H1 (cell line): ENCODE measurements at regions not wholly inside any gene's neighbourhood (a gene's known extent, or its start where the extent isn't known, plus 50 kb on each side); places are given as distances from the start of the nearest gene placed in this dataset.

Experiments used
- CTCF ChIA-PET: fragments of 300-600 bp; sonication (Branson Sonifier 250); formaldehyde crosslinking; loops from one replicate; lab custom pipeline; 2021; ENCODE audit not compliant: partially characterized antibody; lab: Charles Lee
- POLR2A ChIA-PET: fragments of 300-600 bp; sonication (Branson Sonifier 250); formaldehyde crosslinking; loops from one replicate; lab custom pipeline; 2021; ENCODE audit warnings: inconsistent platforms; ENCODE audit not compliant: partially characterized antibody; lab: Charles Lee
- DNase-seq, 2 experiments: peaks; one replicate each; pipeline versions ENCODE4 v3.0.0 to v3.0.0-alpha.2; 2010 to 2022; ENCODE audit warnings: low spot score in 2 of 2, low read depth in 1 of 2, mixed read lengths in 1 of 2
- FAIRE-seq: peaks from 2 replicates; lab custom pipeline; 2011; peaks lifted over from hg19 to GRCh38; lab: Jason Lieb, UNC
- H2AFZ ChIP-seq: 2 replicates; pipeline ENCODE4 v1.8.1; 2012; ENCODE audit warnings: low read length, inconsistent platforms
- H2AK5ac ChIP-seq: 2 replicates; pipeline ENCODE4 v1.6.1; 2013; ENCODE audit warnings: low read depth, low read length
- H2BK120ac ChIP-seq: replicated peaks from 2 replicates; pipeline ENCODE3; 2013; ENCODE audit warnings: low read depth, low read length, inconsistent platforms
- H2BK12ac ChIP-seq: 2 replicates; pipeline ENCODE4 v1.6.1; 2013; ENCODE audit warnings: low read depth, low read length
- H2BK15ac ChIP-seq: 2 replicates; pipeline ENCODE4 v1.6.1; 2013; ENCODE audit warnings: low read length
- H2BK20ac ChIP-seq: 2 replicates; pipeline ENCODE4 v1.6.1; 2013; ENCODE audit warnings: low read length
- H2BK5ac ChIP-seq: 2 replicates; pipeline ENCODE4 v1.6.1; 2013; ENCODE audit warnings: low read depth, low read length
- H3K14ac ChIP-seq: 2 replicates; pipeline ENCODE4 v1.6.1; 2013; ENCODE audit warnings: inconsistent platforms; ENCODE audit not compliant: insufficient read length
- H3K18ac ChIP-seq: 2 replicates; pipeline ENCODE4 v1.6.1; 2013; ENCODE audit warnings: low read length; ENCODE audit errors: extremely low read depth
- H3K23ac ChIP-seq: 2 replicates; pipeline ENCODE4 v1.6.1; 2013; ENCODE audit warnings: inconsistent platforms; ENCODE audit not compliant: insufficient read length
- H3K23me2 ChIP-seq: 2 replicates; pipeline ENCODE4 v1.6.1; 2013; ENCODE audit warnings: low read depth, low read length
- H3K27ac ChIP-seq: 2 replicates; pipeline ENCODE4 v1.6.1; 2011; ENCODE audit warnings: low read depth, low read length, inconsistent platforms
- H3K27me3 ChIP-seq, 4 experiments: replicated peaks in 1 of 4; 1 replicate in 1 of 4; 2 replicates in 3 of 4; pipeline versions ENCODE4 v1.6.1 to v1.8.1; 2011 to 2013; ENCODE audit warnings: low read length in 3 of 4, mild to moderate bottlenecking in 3 of 4, inconsistent platforms in 2 of 4, mixed read lengths in 2 of 4, moderate library complexity in 1 of 4; ENCODE audit not compliant: control insufficient read depth in 3 of 4, insufficient read depth in 3 of 4; ENCODE audit errors: extremely low read depth in 1 of 4
- H3K36me3 ChIP-seq, 4 experiments: 2 replicates each; pipeline versions ENCODE4 v1.6.1 to v1.8.1; 2011 to 2013; ENCODE audit warnings: mild to moderate bottlenecking in 4 of 4, low read length in 3 of 4, moderate library complexity in 2 of 4, control low read depth in 1 of 4, inconsistent platforms in 1 of 4; ENCODE audit not compliant: insufficient read depth in 4 of 4, control insufficient read depth in 2 of 4
- H3K4ac ChIP-seq: replicated peaks from 2 replicates; pipeline ENCODE3; 2013; ENCODE audit warnings: low read length, low read depth, mixed read lengths, inconsistent platforms; ENCODE audit not compliant: insufficient read length
- H3K4me1 ChIP-seq, 4 experiments: replicated peaks in 1 of 4; 1 replicate in 1 of 4; 2 replicates in 3 of 4; pipeline versions ENCODE4 v1.6.1 to v1.8.1; 2011 to 2013; ENCODE audit warnings: low read length in 3 of 4, inconsistent platforms in 2 of 4, mixed read lengths in 1 of 4; ENCODE audit not compliant: insufficient read depth in 4 of 4, control insufficient read depth in 3 of 4
- H3K4me2 ChIP-seq, 2 experiments: 2 replicates each; pipeline versions ENCODE4 v1.6.1 to v1.8.1; 2011 to 2013; ENCODE audit warnings: low read depth in 2 of 2, low read length in 2 of 2, control low read depth in 1 of 2, inconsistent platforms in 1 of 2, mild to moderate bottlenecking in 1 of 2; ENCODE audit not compliant: insufficient read depth in 1 of 2
- H3K4me3 ChIP-seq, 4 experiments: fragments of 200-600, 300-600 bp in 1 of 4; sonication (generic), shearing (Covaris generic), sonication (Bioruptor Twin) in 1 of 4; 2 replicates each; pipeline versions ENCODE4 v1.5.1 to v1.8.1; 2011 to 2016; ENCODE audit warnings: low read length in 4 of 4, low read depth in 3 of 4, control low read depth in 2 of 4, inconsistent platforms in 2 of 4, mild to moderate bottlenecking in 2 of 4, mixed read lengths in 1 of 4, moderate library complexity in 1 of 4; ENCODE audit not compliant: insufficient read depth in 2 of 4; ENCODE audit errors: extremely low read depth in 1 of 4
- H3K56ac ChIP-seq: replicated peaks from 2 replicates; pipeline ENCODE3; 2013; ENCODE audit warnings: low read depth, mild to moderate bottlenecking, mixed read lengths, low read length, inconsistent platforms; ENCODE audit not compliant: insufficient read length
- H3K79me1 ChIP-seq: 2 replicates; pipeline ENCODE4 v1.6.1; 2013; ENCODE audit warnings: low read depth, low read length, control low read depth
- H3K79me2 ChIP-seq, 2 experiments: 2 replicates each; pipeline versions ENCODE4 v1.6.1 to v1.8.1; 2012 to 2013; ENCODE audit warnings: low read length in 2 of 2, mild to moderate bottlenecking in 2 of 2, inconsistent platforms in 1 of 2; ENCODE audit not compliant: insufficient read depth in 2 of 2, control insufficient read depth in 1 of 2
- H3K9ac ChIP-seq, 4 experiments: replicated peaks in 1 of 4; 1 replicate in 1 of 4; 2 replicates in 3 of 4; pipeline versions ENCODE4 v1.6.1 to v1.8.1; 2011 to 2013; ENCODE audit warnings: low read depth in 3 of 4, low read length in 3 of 4, control low read depth in 2 of 4, mild to moderate bottlenecking in 2 of 4, moderate library complexity in 2 of 4, inconsistent platforms in 1 of 4; ENCODE audit errors: extremely low read depth in 1 of 4
- H3K9me3 ChIP-seq, 2 experiments: 2 replicates each; pipeline versions ENCODE4 v1.6.1 to v1.8.1; 2012 to 2013; ENCODE audit warnings: mild to moderate bottlenecking in 2 of 2, moderate library complexity in 2 of 2, control low read depth in 1 of 2, inconsistent platforms in 1 of 2, low read depth in 1 of 2, low read length in 1 of 2, mixed read lengths in 1 of 2; ENCODE audit not compliant: insufficient read depth in 2 of 2
- H4K20me1 ChIP-seq, 2 experiments: replicated peaks in 1 of 2; 2 replicates each; pipeline versions ENCODE3 to v1.8.1; 2011 to 2013; ENCODE audit warnings: inconsistent platforms in 2 of 2, low read length in 2 of 2, mild to moderate bottlenecking in 1 of 2; ENCODE audit not compliant: insufficient read depth in 2 of 2, control insufficient read depth in 1 of 2
- H4K5ac ChIP-seq: 2 replicates; pipeline ENCODE4 v1.6.1; 2013; ENCODE audit warnings: low read length, low read depth, mixed read lengths, inconsistent platforms; ENCODE audit not compliant: insufficient read length
- H4K8ac ChIP-seq: 2 replicates; pipeline ENCODE4 v1.8.0; 2013; ENCODE audit warnings: mild to moderate bottlenecking, moderate library complexity, low read length, inconsistent platforms; ENCODE audit not compliant: insufficient read depth; ENCODE audit errors: extremely low read depth
- H4K91ac ChIP-seq: replicated peaks from 2 replicates; pipeline ENCODE3; 2013; ENCODE audit warnings: low read length, mixed read lengths, inconsistent platforms; ENCODE audit not compliant: insufficient read length
- BACH1 ChIP-seq: IDR thresholded peaks from 2 replicates; pipeline ENCODE4 v1.6.1; 2012; ENCODE audit warnings: low read length, improper control_type of control experiment
- CBX8 ChIP-seq: fragments of 300-800, 300-1000 bp; sonication (generic); IDR thresholded peaks from 2 replicates; pipeline ENCODE4 v1.7.1; 2016; ENCODE audit warnings: low read depth, low read length, borderline replicate concordance
- CHD2 ChIP-seq: IDR thresholded peaks from 2 replicates; pipeline ENCODE4 v1.6.1; 2012; ENCODE audit warnings: low read length, improper control_type of control experiment
- CTBP2 ChIP-seq: IDR thresholded peaks from 2 replicates; pipeline ENCODE4 v1.7.0; 2011; ENCODE audit warnings: borderline replicate concordance, mild to moderate bottlenecking, moderate library complexity, mixed read lengths, low read length; ENCODE audit not compliant: insufficient read depth, insufficient read length
- EZH2 ChIP-seq: fragments of 200-600 bp; sonication (generic); IDR thresholded peaks from 2 replicates; pipeline ENCODE4 v1.7.1; 2012; ENCODE audit warnings: low read depth, mild to moderate bottlenecking, moderate library complexity, low read length, inconsistent platforms; ENCODE audit not compliant: severe bottlenecking
- JUND ChIP-seq: IDR thresholded peaks from 2 replicates; pipeline ENCODE4 v1.6.1; 2011; ENCODE audit warnings: mild to moderate bottlenecking, improper control_type of control experiment, low read length
- KDM4A ChIP-seq: IDR thresholded peaks from one replicate; pipeline ENCODE4 v1.7.1; 2012; ENCODE audit warnings: low read depth, mild to moderate bottlenecking, moderate library complexity, low read length, inconsistent platforms; ENCODE audit not compliant: severe bottlenecking
- RXRA ChIP-seq: IDR thresholded peaks from 2 replicates; pipeline ENCODE4 v1.6.1; 2011; ENCODE audit warnings: low read depth, mild to moderate bottlenecking, low read length, moderate library complexity; ENCODE audit not compliant: insufficient read depth
- SAP30 ChIP-seq: fragments of 300-600 bp; sonication (generic); IDR thresholded peaks from 2 replicates; pipeline ENCODE4 v1.7.1; 2012; ENCODE audit warnings: low read length, moderate library complexity, mild to moderate bottlenecking, inconsistent platforms; ENCODE audit not compliant: insufficient read depth, insufficient replicate concordance
- SIN3A ChIP-seq, 2 experiments: IDR thresholded peaks in 1 of 2; conservative IDR thresholded peaks in 1 of 2; 2 replicates each; pipeline ENCODE4 v1.6.1; 2011 to 2012; ENCODE audit warnings: low read length in 2 of 2, improper control_type of control experiment in 1 of 2, low read depth in 1 of 2, mild to moderate bottlenecking in 1 of 2
- SP1 ChIP-seq: IDR thresholded peaks from 2 replicates; pipeline ENCODE4 v1.6.1; 2011; ENCODE audit warnings: low read depth, low read length
- SUZ12 ChIP-seq: fragments of 200-600 bp; sonication (generic); IDR thresholded peaks from 2 replicates; pipeline ENCODE4 v1.6.1; 2012; ENCODE audit warnings: mild to moderate bottlenecking, inconsistent platforms, low read length, moderate library complexity, mixed read lengths
- TBP ChIP-seq: IDR thresholded peaks from 2 replicates; pipeline ENCODE4 v1.6.1; 2011; ENCODE audit warnings: low read depth, low read length, improper control_type of control experiment
- WGBS, 2 experiments: shearing (Covaris generic) in 1 of 2; methylation state at CpG; one replicate each; pipeline versions ENCODE4 v1.1.6 to v1.1.7; 2013 to 2015; ENCODE audit warnings: low lambda C conversion rate in 2 of 2, mixed read lengths in 2 of 2, inconsistent platforms in 1 of 2, low coverage in 1 of 2, missing lambda C conversion rate in 1 of 2; ENCODE audit not compliant: insufficient replicate concordance in 2 of 2, insufficient coverage in 1 of 2, insufficient read length in 1 of 2; ENCODE audit errors: extremely low coverage in 1 of 2, missing lambda C conversion rate in 1 of 2; 5-methylcytosine and 5-hydroxymethylcytosine counted together
- TF ChIP-seq, protein P1 (sequence below): IDR thresholded peaks from 2 replicates; pipeline ENCODE4 v1.6.1; 2012; ENCODE audit warnings: inconsistent platforms

DNA sequence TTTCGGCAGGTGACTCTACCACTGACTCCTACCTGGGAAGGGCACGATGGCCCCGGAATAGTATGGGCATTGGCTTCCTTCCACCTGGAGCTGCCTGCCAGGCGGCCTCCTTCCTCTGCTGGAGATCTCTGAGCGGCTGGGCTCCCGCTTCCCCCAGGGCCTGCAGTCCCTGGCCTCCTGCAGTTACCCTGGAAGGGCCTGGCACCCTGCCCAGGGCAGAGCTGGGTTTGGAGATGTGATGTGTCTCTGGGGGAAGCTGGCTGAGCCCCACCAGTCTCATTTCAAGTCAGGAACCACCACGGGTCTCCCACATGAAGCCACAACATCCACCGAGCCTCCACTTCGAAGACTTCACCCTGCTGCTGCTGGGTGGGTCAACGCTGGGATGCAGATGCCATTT lies 97.9 kb downstream of the IRF8 start:
- FAIRE-seq (no peak), DNase-seq (no peak)
- Histone ChIP-seq H3K4me3 (no peak overlapping the region), H2AFZ (no peak overlapping the region), H2BK120ac (no peak overlapping the region), H2AK5ac (no peak overlapping the region), H3K14ac (no peak overlapping the region), H3K27me3 (no peaks in the 10 kb centered on the region), H3K4ac (no peak overlapping the region), H3K23ac (no peak overlapping the region), H2BK15ac (no peak overlapping the region), H2BK5ac (no peak overlapping the region), H4K5ac (no peak overlapping the region), H3K36me3 (no peaks in the 10 kb centered on the region), H3K23me2 (no peaks in the 10 kb centered on the region), H3K56ac (no peak overlapping the region), H3K9ac (no peak overlapping the region), H3K4me2 (no peak overlapping the region), H4K91ac (no peak overlapping the region), H3K79me1 (no peaks in the 10 kb centered on the region), H3K79me2 (no peaks in the 10 kb centered on the region), H3K27ac (no peak overlapping the region), H3K4me1 (no peaks in the 10 kb centered on the region; a peak in 1 of 7 replicates), H2BK12ac (no peak overlapping the region), H4K8ac (no peak overlapping the region), H4K20me1 (no peaks in the 10 kb centered on the region), H3K18ac (no peak overlapping the region), H2BK20ac (no peak overlapping the region), H3K9me3 (no peaks in the 10 kb centered on the region)
- TF ChIP-seq KDM4A (no peak), CHD2 (no peak), SUZ12 (no peak), TBP (no peak), SIN3A (conservative IDR thresholded peaks at IDR 0.05 in 1 of 2, IDR thresholded peaks at IDR 0.05 in 1 of 2; ENCODE audit: low read depth in 1 of 2, low read length in 2 of 2) (no peak), CTBP2 (no peak), SP1 (no peak), SAP30 (no peak), BACH1 (no peak), RXRA (no peak), JUND (no peak), CBX8 (no peak), EZH2 (no peak)
- TF ChIP-seq, protein P1, sequence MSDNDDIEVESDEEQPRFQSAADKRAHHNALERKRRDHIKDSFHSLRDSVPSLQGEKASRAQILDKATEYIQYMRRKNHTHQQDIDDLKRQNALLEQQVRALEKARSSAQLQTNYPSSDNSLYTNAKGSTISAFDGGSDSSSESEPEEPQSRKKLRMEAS, result no peak
- ChIA-PET POLR2A (no interaction called here), CTCF (interaction anchor here (1.3 to 18.2 kb wide), 3 partner anchors 10 to 521 kb away, joined by 3 to 319 read pairs (median 14); no protein-coding TSS in a partner anchor)
- WGBS, 2 experiments, result 91% methylated on average over 9 of the region's 10 CpGs; no CpG with 5 or more reads in 1 of the 2 experiments
